HFFc6 (cell line): ENCODE measurements at regions not wholly inside any gene's neighbourhood (a gene's known extent, or its start where the extent isn't known, plus 50 kb on each side); places are given as distances from the start of the nearest gene placed in this dataset.

Experiments used
- DNase-seq: peaks from one replicate; pipeline ENCODE4 v3.0.0-alpha.2; 2018
- H3K27ac Mint-ChIP-seq: 2 replicates; pipeline ENCODE4 v1.8.0; 2020; ENCODE audit warnings: mild to moderate bottlenecking, mixed read lengths
- H3K27me3 Mint-ChIP-seq: 2 replicates; pipeline ENCODE4 v1.8.0; 2021; ENCODE audit warnings: mild to moderate bottlenecking, moderate library complexity, mixed read lengths; ENCODE audit not compliant: insufficient read depth
- H3K36me3 Mint-ChIP-seq: 2 replicates; pipeline ENCODE4 v1.8.0; 2021; ENCODE audit warnings: low read depth, mixed read lengths
- H3K4me1 Mint-ChIP-seq: 2 replicates; pipeline ENCODE4 v1.8.0; 2020; ENCODE audit warnings: low read depth, mixed read lengths
- H3K4me3 Mint-ChIP-seq: 2 replicates; pipeline ENCODE4 v1.8.0; 2020; ENCODE audit warnings: mild to moderate bottlenecking, moderate library complexity, mixed read lengths
- H3K9me3 Mint-ChIP-seq: 2 replicates; pipeline ENCODE4 v1.8.0; 2020; ENCODE audit warnings: mild to moderate bottlenecking, mixed read lengths
- TF ChIP-seq, protein P1 (sequence below): fragments of 200-600 bp; sonication (generic); IDR thresholded peaks from 2 replicates; pipeline ENCODE4 v1.5.0; 2021; ENCODE audit warnings: antibody characterized with exemption, mild to moderate bottlenecking

GRCh38 chr14:84874436-84874835, 655.5 kb upstream of the FLRT2 start:
- H3K36me3 Mint-ChIP-seq = no peaks in the 10 kb centered on the region
- H3K27me3 Mint-ChIP-seq = no peaks in the 10 kb centered on the region
- no peak overlapping the region for H3K27ac Mint-ChIP-seq
- no peak overlapping the region for H3K4me3 Mint-ChIP-seq
- TF ChIP-seq, protein P1, sequence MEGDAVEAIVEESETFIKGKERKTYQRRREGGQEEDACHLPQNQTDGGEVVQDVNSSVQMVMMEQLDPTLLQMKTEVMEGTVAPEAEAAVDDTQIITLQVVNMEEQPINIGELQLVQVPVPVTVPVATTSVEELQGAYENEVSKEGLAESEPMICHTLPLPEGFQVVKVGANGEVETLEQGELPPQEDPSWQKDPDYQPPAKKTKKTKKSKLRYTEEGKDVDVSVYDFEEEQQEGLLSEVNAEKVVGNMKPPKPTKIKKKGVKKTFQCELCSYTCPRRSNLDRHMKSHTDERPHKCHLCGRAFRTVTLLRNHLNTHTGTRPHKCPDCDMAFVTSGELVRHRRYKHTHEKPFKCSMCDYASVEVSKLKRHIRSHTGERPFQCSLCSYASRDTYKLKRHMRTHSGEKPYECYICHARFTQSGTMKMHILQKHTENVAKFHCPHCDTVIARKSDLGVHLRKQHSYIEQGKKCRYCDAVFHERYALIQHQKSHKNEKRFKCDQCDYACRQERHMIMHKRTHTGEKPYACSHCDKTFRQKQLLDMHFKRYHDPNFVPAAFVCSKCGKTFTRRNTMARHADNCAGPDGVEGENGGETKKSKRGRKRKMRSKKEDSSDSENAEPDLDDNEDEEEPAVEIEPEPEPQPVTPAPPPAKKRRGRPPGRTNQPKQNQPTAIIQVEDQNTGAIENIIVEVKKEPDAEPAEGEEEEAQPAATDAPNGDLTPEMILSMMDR = no peak
- no peak for DNase-seq
- no peaks in the 10 kb centered on the region for H3K9me3 Mint-ChIP-seq
- no peaks in the 10 kb centered on the region for H3K4me1 Mint-ChIP-seq

DNA sequence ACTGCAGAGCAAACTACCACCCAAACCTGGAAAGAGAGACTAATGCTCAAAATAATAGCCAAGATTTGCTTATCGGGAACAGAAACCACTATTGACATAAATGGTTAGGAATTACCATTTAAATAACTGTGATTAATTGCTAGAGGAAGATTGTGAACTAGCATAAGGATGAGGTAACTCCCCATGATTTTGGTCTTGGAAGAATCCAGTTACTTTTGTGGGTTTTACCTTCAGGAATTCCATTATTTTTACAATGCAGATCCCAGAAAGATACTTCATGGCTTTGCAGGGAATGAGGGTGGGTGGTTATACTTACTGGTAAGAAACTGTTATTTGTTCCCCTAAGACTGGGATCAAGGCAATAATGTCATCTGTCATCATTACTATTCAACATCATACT, 652.9 kb upstream of the FLRT2 start:
- TF ChIP-seq, protein P1 = no peak
- no peak for DNase-seq
- Mint-ChIP-seq H3K27me3 (no peaks in the 10 kb centered on the region), H3K4me3 (no peak overlapping the region), H3K4me1 (no peaks in the 10 kb centered on the region), H3K9me3 (no peaks in the 10 kb centered on the region), H3K36me3 (no peaks in the 10 kb centered on the region), H3K27ac (no peak overlapping the region)

DNA sequence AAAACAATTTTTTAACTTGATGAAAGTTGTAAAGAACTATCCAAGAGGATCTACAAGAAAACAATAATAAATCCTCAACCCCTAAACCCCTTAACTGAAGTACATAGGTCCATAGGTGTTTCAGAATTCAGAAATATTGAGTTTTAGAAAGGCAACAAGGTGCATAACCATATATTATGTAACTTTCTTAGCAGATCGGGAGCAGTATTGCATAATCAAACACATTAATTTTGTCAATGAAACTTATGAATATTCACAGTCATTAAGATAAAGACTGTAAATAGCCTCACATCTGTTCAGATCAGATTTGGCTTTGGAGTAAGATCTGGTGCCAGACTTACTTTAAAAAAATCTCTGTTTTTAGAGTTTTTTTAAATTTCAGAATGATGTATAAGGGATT, 647.1 kb upstream of the FLRT2 start:
- TF ChIP-seq, protein P1 = no peak
- no peaks in the 10 kb centered on the region for H3K4me1 Mint-ChIP-seq
- no peak for DNase-seq
- H3K36me3 Mint-ChIP-seq = no peaks in the 10 kb centered on the region
- peaks cover 19% of the 10 kb centered on the region; the same call in 1 of the 2 replicates for H3K9me3 Mint-ChIP-seq
- no peak overlapping the region for H3K27ac Mint-ChIP-seq
- H3K27me3 Mint-ChIP-seq = no peaks in the 10 kb centered on the region
- no peak overlapping the region for H3K4me3 Mint-ChIP-seq

GRCh38 chr14:84885061-84885460, 644.9 kb upstream of the FLRT2 start:
- no peak for DNase-seq
- TF ChIP-seq, protein P1 = no peak
- no peaks in the 10 kb centered on the region for H3K27me3 Mint-ChIP-seq
- no peaks in the 10 kb centered on the region for H3K4me1 Mint-ChIP-seq
- H3K4me3 Mint-ChIP-seq = no peak overlapping the region
- peaks cover 19% of the 10 kb centered on the region for H3K9me3 Mint-ChIP-seq
- no peak overlapping the region for H3K27ac Mint-ChIP-seq
- H3K36me3 Mint-ChIP-seq = no peaks in the 10 kb centered on the region

DNA sequence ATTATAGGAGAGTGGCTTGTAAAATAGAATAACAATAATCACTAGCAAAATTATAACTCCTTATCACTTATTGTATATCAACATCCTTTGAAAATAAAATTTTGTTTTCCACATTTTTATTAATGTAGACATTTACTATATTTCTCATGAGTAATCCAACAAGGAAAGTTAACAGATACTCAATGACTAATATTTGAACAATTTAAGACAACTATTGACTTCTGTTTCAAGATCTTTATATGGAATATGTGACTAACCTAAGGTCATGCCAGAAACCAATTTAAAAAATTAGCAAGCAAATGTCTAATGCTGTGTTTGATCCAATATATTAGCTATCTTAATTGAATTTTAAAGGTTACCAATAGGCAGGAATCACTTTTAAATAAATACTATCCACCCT, 638.5 kb upstream of the FLRT2 start:
- H3K27me3 Mint-ChIP-seq = no peaks in the 10 kb centered on the region
- H3K4me3 Mint-ChIP-seq = no peak overlapping the region
- no peak overlapping the region for H3K27ac Mint-ChIP-seq
- H3K4me1 Mint-ChIP-seq = no peaks in the 10 kb centered on the region
- H3K36me3 Mint-ChIP-seq = no peaks in the 10 kb centered on the region
- TF ChIP-seq, protein P1 = no peak
- no peak for DNase-seq
- peaks cover 7% of the 10 kb centered on the region for H3K9me3 Mint-ChIP-seq

DNA sequence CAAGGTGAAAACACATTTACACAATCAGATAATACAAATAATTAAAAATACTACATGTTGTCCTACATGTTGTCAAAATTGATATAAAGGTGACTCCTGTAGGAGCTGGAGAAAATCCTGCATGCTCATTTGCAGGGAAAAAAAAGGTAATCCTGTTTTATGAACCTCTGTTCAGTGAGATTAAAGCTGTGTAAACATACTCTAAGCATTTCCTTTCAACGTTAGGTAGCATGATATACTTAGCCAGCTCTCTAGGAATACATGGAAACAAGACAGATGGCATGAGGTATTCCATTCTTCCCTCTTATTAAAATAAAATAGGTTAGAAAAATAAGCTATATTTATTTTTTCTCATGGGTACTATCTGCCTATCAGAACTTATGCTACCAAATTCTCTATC, 635.7 kb upstream of the FLRT2 start:
- Mint-ChIP-seq H3K9me3 (peaks cover 14% of the 10 kb centered on the region), H3K36me3 (no peaks in the 10 kb centered on the region), H3K27ac (no peak overlapping the region), H3K4me1 (no peaks in the 10 kb centered on the region), H3K4me3 (no peak overlapping the region), H3K27me3 (no peaks in the 10 kb centered on the region)
- TF ChIP-seq, protein P1 = no peak
- DNase-seq = no peak
